Endodermal cell (in vitro differentiated cells): ENCODE measurements at regions not wholly inside any gene's neighbourhood (a gene's known extent, or its start where the extent isn't known, plus 50 kb on each side); places are given as distances from the start of the nearest gene placed in this dataset.

Source experiments
- DNase-seq: peaks from one replicate; pipeline ENCODE4 v3.0.0-alpha.2; 2017
- H3K27ac ChIP-seq: 2 replicates; pipeline ENCODE4 v1.5.1; 2013; ENCODE audit warnings: mild to moderate bottlenecking, low read depth, low read length, moderate library complexity
- H3K27me3 ChIP-seq: 2 replicates; pipeline ENCODE4 v1.6.1; 2013; ENCODE audit warnings: mild to moderate bottlenecking, low read length, moderate library complexity; ENCODE audit not compliant: insufficient read depth, control insufficient read depth, poor library complexity, severe bottlenecking
- H3K36me3 ChIP-seq: 2 replicates; pipeline ENCODE4 v1.7.0; 2013; ENCODE audit warnings: mild to moderate bottlenecking, low read length, moderate library complexity; ENCODE audit not compliant: control insufficient read depth, insufficient read depth
- H3K4me1 ChIP-seq: one replicate; pipeline ENCODE4 v1.7.0; 2013; ENCODE audit warnings: low read length; ENCODE audit not compliant: control insufficient read depth, insufficient read depth
- H3K4me3 ChIP-seq: 2 replicates; pipeline ENCODE4 v1.5.1; 2013; ENCODE audit warnings: mild to moderate bottlenecking, low read length, moderate library complexity
- H3K9ac ChIP-seq: 2 replicates; pipeline ENCODE4 v1.6.1; 2013; ENCODE audit warnings: mild to moderate bottlenecking, low read length, moderate library complexity; ENCODE audit not compliant: poor library complexity, severe bottlenecking; ENCODE audit errors: extremely low read depth
- H3K9me3 ChIP-seq: 2 replicates; pipeline ENCODE4 v1.6.1; 2013; ENCODE audit warnings: mild to moderate bottlenecking, low read length, moderate library complexity; ENCODE audit not compliant: control insufficient read depth
- H3K27ac Mint-ChIP-seq: 2 replicates; pipeline ENCODE4 v1.8.0; 2020; ENCODE audit warnings: mixed read lengths
- H3K27me3 Mint-ChIP-seq: 2 replicates; pipeline ENCODE4 v1.8.0; 2021; ENCODE audit warnings: mild to moderate bottlenecking, mixed read lengths; ENCODE audit not compliant: insufficient read depth
- H3K36me3 Mint-ChIP-seq: 2 replicates; pipeline ENCODE4 v1.8.0; 2020; ENCODE audit warnings: low read depth, mixed read lengths
- H3K4me1 Mint-ChIP-seq: 2 replicates; pipeline ENCODE4 v1.8.0; 2020; ENCODE audit warnings: mixed read lengths
- H3K4me3 Mint-ChIP-seq: 2 replicates; pipeline ENCODE4 v1.8.0; 2020; ENCODE audit warnings: mild to moderate bottlenecking, moderate library complexity, mixed read lengths
- H3K9me3 Mint-ChIP-seq: 2 replicates; pipeline ENCODE4 v1.8.0; 2020; ENCODE audit warnings: mild to moderate bottlenecking, mixed read lengths
- WGBS, 2 experiments: methylation state at CpG; one replicate each; pipeline versions ENCODE4 v1.1.5 to v1.1.7; 2013; ENCODE audit warnings: missing lambda C conversion rate in 2 of 2, mixed read lengths in 1 of 2; ENCODE audit not compliant: insufficient coverage in 1 of 2, insufficient read length in 1 of 2; 5-methylcytosine and 5-hydroxymethylcytosine counted together
- TF ChIP-seq, protein P1 (sequence below): fragments of 200-600 bp; sonication (generic); conservative IDR thresholded peaks from 2 replicates; pipeline ENCODE4 v1.5.0; 2021; ENCODE audit warnings: antibody characterized with exemption, mild to moderate bottlenecking

DNA sequence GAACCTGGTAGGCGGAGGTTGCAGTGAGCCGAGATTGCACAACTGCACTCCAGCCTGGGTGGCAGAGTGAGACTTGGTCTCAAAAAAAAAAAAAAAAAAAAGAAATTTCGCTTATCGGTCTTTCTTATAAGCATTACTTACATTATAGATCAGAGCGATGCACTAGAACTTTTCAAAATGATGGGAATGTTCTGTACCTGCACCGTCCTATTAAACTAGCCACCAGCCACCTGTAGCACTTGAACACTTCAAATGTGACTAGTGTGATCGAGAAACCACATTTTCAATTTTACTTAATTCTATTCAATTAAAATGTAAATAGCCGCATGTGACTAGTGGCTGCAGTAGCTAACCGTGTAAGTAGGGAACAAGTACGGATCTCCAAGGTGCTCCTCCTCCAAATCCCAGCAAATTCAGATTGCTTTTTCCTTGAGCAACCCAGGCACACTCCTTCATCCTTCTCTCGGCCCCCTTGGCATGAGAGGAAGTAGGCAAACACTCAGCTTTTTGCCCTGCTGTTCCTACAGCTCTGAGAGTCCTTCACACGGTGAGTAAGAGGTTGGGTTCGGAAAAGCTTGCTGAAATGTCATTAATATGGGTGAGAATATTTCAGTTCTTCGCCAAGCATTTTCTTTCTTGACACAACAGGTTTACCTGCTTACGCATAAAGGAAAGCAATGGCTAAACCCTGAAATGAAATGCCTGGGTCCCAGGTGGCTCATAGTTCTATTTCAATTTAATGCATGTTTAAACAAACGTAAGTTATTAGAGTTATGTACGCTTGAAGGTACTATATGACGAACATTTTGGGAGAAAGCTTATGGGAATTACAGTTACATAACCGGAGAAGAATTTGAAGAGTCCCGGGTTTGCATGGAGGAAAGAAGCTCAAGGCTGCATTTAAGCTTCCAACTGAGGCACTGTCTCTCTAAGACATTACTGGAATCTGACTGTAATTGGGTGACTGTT lies 69.5 kb upstream of the HUNK start:
- Histone ChIP-seq H3K27ac (no peak overlapping the region), H3K27me3 (no peaks in the 10 kb centered on the region), H3K4me3 (no peak overlapping the region), H3K9ac (no peak overlapping the region), H3K9me3 (no peaks in the 10 kb centered on the region), H3K36me3 (no peaks in the 10 kb centered on the region), H3K4me1 (no peaks in the 10 kb centered on the region)
- DNase-seq = no peak
- no peak overlapping the region for H3K4me3 Mint-ChIP-seq
- no peaks in the 10 kb centered on the region for H3K9me3 Mint-ChIP-seq
- TF ChIP-seq, protein P1, sequence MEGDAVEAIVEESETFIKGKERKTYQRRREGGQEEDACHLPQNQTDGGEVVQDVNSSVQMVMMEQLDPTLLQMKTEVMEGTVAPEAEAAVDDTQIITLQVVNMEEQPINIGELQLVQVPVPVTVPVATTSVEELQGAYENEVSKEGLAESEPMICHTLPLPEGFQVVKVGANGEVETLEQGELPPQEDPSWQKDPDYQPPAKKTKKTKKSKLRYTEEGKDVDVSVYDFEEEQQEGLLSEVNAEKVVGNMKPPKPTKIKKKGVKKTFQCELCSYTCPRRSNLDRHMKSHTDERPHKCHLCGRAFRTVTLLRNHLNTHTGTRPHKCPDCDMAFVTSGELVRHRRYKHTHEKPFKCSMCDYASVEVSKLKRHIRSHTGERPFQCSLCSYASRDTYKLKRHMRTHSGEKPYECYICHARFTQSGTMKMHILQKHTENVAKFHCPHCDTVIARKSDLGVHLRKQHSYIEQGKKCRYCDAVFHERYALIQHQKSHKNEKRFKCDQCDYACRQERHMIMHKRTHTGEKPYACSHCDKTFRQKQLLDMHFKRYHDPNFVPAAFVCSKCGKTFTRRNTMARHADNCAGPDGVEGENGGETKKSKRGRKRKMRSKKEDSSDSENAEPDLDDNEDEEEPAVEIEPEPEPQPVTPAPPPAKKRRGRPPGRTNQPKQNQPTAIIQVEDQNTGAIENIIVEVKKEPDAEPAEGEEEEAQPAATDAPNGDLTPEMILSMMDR = no peak
- no peaks in the 10 kb centered on the region for H3K36me3 Mint-ChIP-seq
- H3K27ac Mint-ChIP-seq = no peak overlapping the region
- H3K4me1 Mint-ChIP-seq = no peaks in the 10 kb centered on the region
- no peaks in the 10 kb centered on the region for H3K27me3 Mint-ChIP-seq
- WGBS, 2 experiments = 92 to 93% methylated on average over 12 to 20 of the region's 20 CpGs

DNA sequence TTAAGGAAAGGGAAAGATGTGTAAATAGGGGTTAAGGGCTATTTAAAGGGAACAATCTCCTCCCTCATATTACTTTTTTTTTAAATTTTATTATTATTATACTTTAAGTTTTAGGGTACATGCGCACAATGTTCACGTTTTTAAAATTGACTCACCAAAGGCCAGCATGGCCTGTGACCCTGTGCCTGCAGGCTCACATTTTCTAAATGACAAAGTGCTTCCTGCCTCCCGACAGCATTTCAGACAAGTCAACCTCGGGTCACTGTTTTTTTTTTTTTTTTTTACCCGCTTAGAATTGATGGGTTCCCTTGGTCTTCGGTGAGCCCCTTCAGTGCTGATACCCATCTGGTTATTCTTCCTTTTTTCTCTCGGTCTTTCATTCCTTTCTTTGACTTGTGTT lies 70.4 kb upstream of the SCAF4 start:
- H3K4me3 ChIP-seq = no peak overlapping the region
- 59 to 61% methylated on average over 6 to 7 of the region's 7 CpGs for WGBS, 2 experiments
- Mint-ChIP-seq H3K9me3 (no peaks in the 10 kb centered on the region), H3K4me3 (no peak overlapping the region), H3K4me1 (no peaks in the 10 kb centered on the region), H3K36me3 (no peaks in the 10 kb centered on the region), H3K27ac (no peak overlapping the region), H3K27me3 (no peaks in the 10 kb centered on the region)
- TF ChIP-seq, protein P1 = no peak
- no peaks in the 10 kb centered on the region for H3K4me1 ChIP-seq
- no peaks in the 10 kb centered on the region for H3K27me3 ChIP-seq
- H3K27ac ChIP-seq = no peak overlapping the region
- H3K9ac ChIP-seq = no peak overlapping the region
- no peak for DNase-seq
- H3K36me3 ChIP-seq = no peaks in the 10 kb centered on the region
- H3K9me3 ChIP-seq = no peaks in the 10 kb centered on the region

DNA sequence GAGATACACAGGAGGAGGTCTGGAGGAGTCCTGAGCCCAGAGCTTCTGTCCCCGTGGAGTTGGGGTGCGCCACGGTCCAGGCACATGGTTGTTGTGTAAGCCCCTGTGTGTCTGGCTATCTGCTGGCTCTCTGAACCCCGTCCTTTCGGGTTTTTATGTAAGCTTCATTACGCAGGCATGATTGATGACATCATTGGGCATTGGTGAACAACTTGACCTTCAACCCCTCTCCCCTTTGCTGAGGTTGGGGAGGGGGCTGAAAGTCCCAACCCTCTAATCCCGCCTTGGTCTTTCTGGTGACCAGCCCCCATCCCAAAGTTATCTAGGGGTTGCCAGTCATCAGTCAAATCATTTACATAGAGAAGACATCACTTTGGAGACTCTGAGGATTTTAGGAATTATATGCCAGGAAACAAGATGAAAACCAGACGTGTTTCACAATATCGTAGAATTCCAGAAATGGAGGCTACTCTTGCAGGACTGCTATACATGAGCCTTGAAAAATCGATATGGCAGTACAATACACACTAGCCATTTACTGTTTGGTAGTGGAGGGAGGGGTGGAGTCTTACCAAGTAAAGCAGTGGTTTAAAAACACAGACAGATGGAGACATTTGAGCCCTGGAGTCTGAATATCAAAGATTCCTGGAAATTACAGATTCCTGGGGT lies 69.8 kb upstream of the SCAF4 start:
- H3K9ac ChIP-seq = no peak overlapping the region
- no peaks in the 10 kb centered on the region for H3K4me1 ChIP-seq
- no peak for DNase-seq
- no peaks in the 10 kb centered on the region for H3K9me3 ChIP-seq
- WGBS, 2 experiments = 91 to 94% methylated on average over 6 to 10 of the region's 10 CpGs
- H3K4me3 Mint-ChIP-seq = no peak overlapping the region
- no peaks in the 10 kb centered on the region for H3K27me3 ChIP-seq
- no peak overlapping the region for H3K4me3 ChIP-seq
- no peak overlapping the region for H3K27ac ChIP-seq
- no peaks in the 10 kb centered on the region for H3K36me3 ChIP-seq
- no peaks in the 10 kb centered on the region for H3K27me3 Mint-ChIP-seq
- no peaks in the 10 kb centered on the region for H3K36me3 Mint-ChIP-seq
- no peaks in the 10 kb centered on the region for H3K9me3 Mint-ChIP-seq
- no peak overlapping the region for H3K27ac Mint-ChIP-seq
- no peaks in the 10 kb centered on the region for H3K4me1 Mint-ChIP-seq
- TF ChIP-seq, protein P1 = no peak
